Neural progenitor cell (in vitro differentiated cells): ENCODE measurements at regions not wholly inside any gene's neighbourhood (a gene's known extent, or its start where the extent isn't known, plus 50 kb on each side); places are given as distances from the start of the nearest gene placed in this dataset.

ENCODE experiments used
- CTCF ChIP-seq: fragments of 200-600 bp; sonication (generic); IDR thresholded peaks from 2 replicates; pipeline ENCODE4 v1.5.1; 2017; ENCODE audit warnings: antibody characterized with exemption, mild to moderate bottlenecking
- EZH2 ChIP-seq: fragments of 200-600 bp; sonication (generic); IDR thresholded peaks from 2 replicates; pipeline ENCODE4 v1.6.1; 2017; ENCODE audit warnings: antibody characterized with exemption, mild to moderate bottlenecking, moderate library complexity
- EZH2phosphoT487 ChIP-seq: fragments of 200-600 bp; sonication (generic); IDR thresholded peaks from 2 replicates; pipeline ENCODE4 v1.6.1; 2017; ENCODE audit warnings: antibody characterized with exemption

DNA sequence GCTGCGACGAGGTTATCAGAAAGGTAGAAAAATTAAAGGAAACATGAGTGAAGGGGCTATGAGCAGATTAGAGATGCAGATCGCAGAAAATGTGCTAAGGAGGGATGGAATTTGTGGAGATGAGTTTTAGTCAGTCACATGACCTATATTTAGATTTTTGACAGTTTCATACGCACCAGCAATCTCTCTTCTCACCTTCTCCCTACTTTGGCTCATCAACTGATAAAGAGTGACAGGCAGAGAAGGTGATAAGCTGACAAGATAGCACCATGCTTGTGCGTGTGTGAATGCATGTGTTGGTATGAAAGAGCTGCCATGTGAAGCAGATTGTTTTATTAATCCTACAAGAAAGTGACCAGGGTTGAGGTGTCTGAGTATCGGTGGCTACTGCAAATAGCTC, 252.6 kb downstream of the RAP2A start:
- TF ChIP-seq CTCF (no peak), EZH2phosphoT487 (no peak), EZH2 (no peak)
